ENCODE measurements at regions not wholly inside any gene's neighbourhood (a gene's known extent, or its start where the extent isn't known, plus 50 kb on each side); places are given as distances from the start of the nearest gene placed in this dataset.

DNA sequence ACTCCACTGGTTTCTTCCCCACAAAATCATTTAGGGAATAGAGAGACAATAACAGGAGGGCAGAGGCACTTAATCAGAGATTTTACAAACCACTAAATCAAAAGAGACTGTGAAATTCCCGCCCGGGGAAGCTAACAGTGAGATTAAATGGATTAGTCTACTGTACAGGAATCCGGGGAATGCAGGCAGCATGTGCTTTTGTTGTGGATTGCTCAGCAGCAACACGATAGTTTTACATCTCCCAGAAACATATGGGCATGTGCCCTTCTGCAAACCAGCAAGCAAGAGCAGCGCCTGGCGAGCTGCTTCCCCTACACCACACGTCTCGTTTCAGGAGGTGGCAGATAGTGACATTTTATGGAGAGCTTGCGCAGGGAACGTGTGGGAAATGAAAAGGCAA lies 382.3 kb downstream of the CD83 start:
- Histone ChIP-seq H3K9me3 (no peaks in the 10 kb centered on the region), H3K4me3 (no peak overlapping the region), H3K36me3 (no peaks in the 10 kb centered on the region), H3K27ac (no peak overlapping the region), H3K4me1 (no peaks in the 10 kb centered on the region), H3K27me3 (no peaks in the 10 kb centered on the region)
- intact Hi-C loops (cut with DNase I): no loop called here
- no peak for DNase-seq (ENCODE audit: extremely low spot score in 2 of 2)
- TF ChIP-seq, protein P1, sequence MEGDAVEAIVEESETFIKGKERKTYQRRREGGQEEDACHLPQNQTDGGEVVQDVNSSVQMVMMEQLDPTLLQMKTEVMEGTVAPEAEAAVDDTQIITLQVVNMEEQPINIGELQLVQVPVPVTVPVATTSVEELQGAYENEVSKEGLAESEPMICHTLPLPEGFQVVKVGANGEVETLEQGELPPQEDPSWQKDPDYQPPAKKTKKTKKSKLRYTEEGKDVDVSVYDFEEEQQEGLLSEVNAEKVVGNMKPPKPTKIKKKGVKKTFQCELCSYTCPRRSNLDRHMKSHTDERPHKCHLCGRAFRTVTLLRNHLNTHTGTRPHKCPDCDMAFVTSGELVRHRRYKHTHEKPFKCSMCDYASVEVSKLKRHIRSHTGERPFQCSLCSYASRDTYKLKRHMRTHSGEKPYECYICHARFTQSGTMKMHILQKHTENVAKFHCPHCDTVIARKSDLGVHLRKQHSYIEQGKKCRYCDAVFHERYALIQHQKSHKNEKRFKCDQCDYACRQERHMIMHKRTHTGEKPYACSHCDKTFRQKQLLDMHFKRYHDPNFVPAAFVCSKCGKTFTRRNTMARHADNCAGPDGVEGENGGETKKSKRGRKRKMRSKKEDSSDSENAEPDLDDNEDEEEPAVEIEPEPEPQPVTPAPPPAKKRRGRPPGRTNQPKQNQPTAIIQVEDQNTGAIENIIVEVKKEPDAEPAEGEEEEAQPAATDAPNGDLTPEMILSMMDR (IDR thresholded peaks at IDR 0.05): no peak
- TF ChIP-seq POLR2A (IDR thresholded peaks at IDR 0.05) (no peak), POLR2AphosphoS5 (IDR thresholded peaks at IDR 0.05; ENCODE audit: insufficient read depth in 1 of 2, low read depth in 1 of 2) (no peak)

DNA sequence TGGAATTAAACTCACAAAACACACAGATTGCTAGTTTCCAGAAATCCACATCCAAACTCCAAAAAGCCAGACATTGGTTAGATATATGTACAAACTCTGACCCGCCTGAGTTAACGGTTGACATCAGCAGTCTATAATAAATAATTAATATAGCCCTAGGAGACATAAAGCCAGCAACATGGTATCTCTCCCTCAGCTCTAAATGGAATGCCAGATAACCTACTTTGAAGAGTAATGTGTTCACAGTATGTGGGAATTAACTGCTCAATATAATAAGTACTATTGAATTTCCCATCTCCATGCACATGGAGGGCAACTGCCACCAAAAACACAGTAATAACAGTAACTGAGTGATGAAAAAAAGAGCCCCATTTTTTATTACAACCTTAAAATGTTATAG lies 383.2 kb downstream of the CD83 start:
- no peaks in the 10 kb centered on the region for H3K9me3 ChIP-seq
- intact Hi-C loops (cut with DNase I): no loop called here
- no peak for DNase-seq (ENCODE audit: extremely low spot score in 2 of 2)
- no peaks in the 10 kb centered on the region for H3K36me3 ChIP-seq
- no peak overlapping the region for H3K4me3 ChIP-seq
- no peak overlapping the region for H3K27ac ChIP-seq
- H3K4me1 ChIP-seq: no peaks in the 10 kb centered on the region
- H3K27me3 ChIP-seq: no peaks in the 10 kb centered on the region
- no peak for TF ChIP-seq POLR2AphosphoS5 (IDR thresholded peaks at IDR 0.05; ENCODE audit: insufficient read depth in 1 of 2, low read depth in 1 of 2)
- no peak for TF ChIP-seq POLR2A (IDR thresholded peaks at IDR 0.05)
- TF ChIP-seq, protein P1 (IDR thresholded peaks at IDR 0.05): no peak

DNA sequence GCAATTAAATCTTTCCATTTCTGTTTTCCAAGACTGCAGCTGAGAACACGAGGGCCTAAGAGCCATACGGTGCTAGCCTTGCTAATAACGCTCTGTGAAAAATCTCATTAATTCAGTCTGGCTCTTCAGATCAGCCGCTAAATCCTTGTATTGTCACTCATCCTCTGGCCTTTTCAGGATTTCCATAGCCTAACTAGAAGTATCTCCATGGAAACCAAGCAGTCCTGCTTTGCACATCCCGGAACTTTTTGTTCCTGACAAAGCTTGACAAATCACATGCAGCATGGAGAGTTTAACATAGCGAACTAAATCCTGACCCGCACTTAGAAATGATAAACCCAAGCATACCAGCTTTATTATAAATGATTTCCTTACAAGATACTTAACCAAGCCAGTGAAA lies 383.7 kb downstream of the CD83 start:
- H3K4me3 ChIP-seq: no peak overlapping the region
- no peaks in the 10 kb centered on the region for H3K9me3 ChIP-seq
- no peak overlapping the region for H3K27ac ChIP-seq
- H3K36me3 ChIP-seq: no peaks in the 10 kb centered on the region
- H3K4me1 ChIP-seq: no peaks in the 10 kb centered on the region
- intact Hi-C loops (cut with DNase I): no loop called here
- H3K27me3 ChIP-seq: no peaks in the 10 kb centered on the region
- TF ChIP-seq POLR2A (IDR thresholded peaks at IDR 0.05) (no peak), POLR2AphosphoS5 (IDR thresholded peaks at IDR 0.05; ENCODE audit: insufficient read depth in 1 of 2, low read depth in 1 of 2) (no peak)
- TF ChIP-seq, protein P1 (IDR thresholded peaks at IDR 0.05): no peak
- DNase-seq (ENCODE audit: extremely low spot score in 2 of 2): no peak

DNA sequence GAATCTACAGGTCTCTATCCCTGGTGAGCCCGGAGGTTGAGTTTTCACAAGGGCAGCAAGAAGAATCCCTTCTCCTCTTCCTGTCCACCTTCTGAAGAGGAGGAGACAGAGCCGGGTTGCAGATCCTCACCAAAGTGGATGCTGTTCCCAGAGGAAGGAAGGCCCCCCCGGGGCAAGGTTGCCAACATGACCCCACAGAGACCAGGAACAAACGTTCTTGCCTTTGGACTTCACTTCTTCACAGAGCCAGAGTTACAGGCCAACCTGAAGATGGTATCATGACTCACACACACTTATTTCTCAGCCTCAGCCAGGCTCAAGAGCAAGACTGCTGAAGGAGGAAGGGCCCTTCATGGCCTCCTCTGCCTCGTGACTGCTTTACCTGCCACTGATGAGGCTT lies 384.3 kb downstream of the CD83 start:
- TF ChIP-seq POLR2A (IDR thresholded peaks at IDR 0.05) (no peak), POLR2AphosphoS5 (IDR thresholded peaks at IDR 0.05; ENCODE audit: insufficient read depth in 1 of 2, low read depth in 1 of 2) (no peak)
- TF ChIP-seq, protein P1 (IDR thresholded peaks at IDR 0.05): no peak
- Histone ChIP-seq H3K4me3 (no peak overlapping the region), H3K36me3 (no peaks in the 10 kb centered on the region), H3K9me3 (no peaks in the 10 kb centered on the region), H3K27me3 (no peaks in the 10 kb centered on the region), H3K4me1 (no peaks in the 10 kb centered on the region), H3K27ac (no peak overlapping the region)
- no peak for DNase-seq (ENCODE audit: extremely low spot score in 2 of 2)
- intact Hi-C loops (cut with DNase I): no loop called here

DNA sequence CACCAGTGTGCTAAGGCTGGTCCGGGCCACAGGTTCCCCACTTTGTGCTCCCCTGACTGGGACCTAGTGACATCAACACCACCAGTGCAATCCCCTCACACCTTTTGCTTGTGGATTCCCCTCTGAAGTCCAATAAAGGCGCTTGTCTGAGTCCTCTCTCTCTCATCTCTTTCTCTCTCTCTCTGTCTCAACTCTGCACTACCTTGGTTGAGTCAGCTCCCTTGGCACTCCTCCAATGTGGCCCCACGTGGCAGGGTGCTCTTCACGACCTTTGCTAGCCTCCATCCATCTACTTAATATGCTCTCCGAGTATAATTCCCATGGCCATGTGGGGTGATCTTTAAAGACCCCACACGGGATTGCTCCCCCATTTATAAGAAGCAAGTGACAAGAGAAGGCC lies 385.0 kb downstream of the CD83 start:
- Histone ChIP-seq H3K9me3 (no peaks in the 10 kb centered on the region), H3K36me3 (no peaks in the 10 kb centered on the region), H3K27ac (no peak overlapping the region), H3K4me3 (no peak overlapping the region), H3K4me1 (no peaks in the 10 kb centered on the region), H3K27me3 (no peaks in the 10 kb centered on the region)
- DNase-seq (ENCODE audit: extremely low spot score in 2 of 2): no peak
- TF ChIP-seq POLR2AphosphoS5 (IDR thresholded peaks at IDR 0.05; ENCODE audit: insufficient read depth in 1 of 2, low read depth in 1 of 2) (no peak), POLR2A (IDR thresholded peaks at IDR 0.05) (no peak)
- TF ChIP-seq, protein P1 (IDR thresholded peaks at IDR 0.05): no peak
- intact Hi-C loops (cut with DNase I): no loop called here
